Liver (tissue), 3 donors: ENCODE measurements at regions not wholly inside any gene's neighbourhood (a gene's known extent, or its start where the extent isn't known, plus 50 kb on each side); places are given as distances from the start of the nearest gene placed in this dataset.

Experiments used
- EGR1 ChIP-seq, 2 donors: IDR thresholded peaks; 2 replicates each; pipeline ENCODE4 v1.6.1; 2016 to 2018; ENCODE audit warnings: antibody characterized with exemption in 2 of 2, low read depth in 2 of 2
- FOXA1 ChIP-seq: IDR thresholded peaks from 2 replicates; pipeline ENCODE4 v1.6.1; 2016; ENCODE audit warnings: antibody characterized with exemption
- GABPA ChIP-seq, 2 donors: IDR thresholded peaks in 1 of 2; conservative IDR thresholded peaks in 1 of 2; 2 replicates each; pipeline ENCODE4 v1.6.1; 2016; ENCODE audit warnings: antibody characterized with exemption in 2 of 2, mild to moderate bottlenecking in 1 of 2, moderate library complexity in 1 of 2
- JUND ChIP-seq, 2 donors: IDR thresholded peaks; 2 replicates each; pipeline ENCODE4 v1.6.1; 2016; ENCODE audit warnings: antibody characterized with exemption in 2 of 2
- NR2F2 ChIP-seq: IDR thresholded peaks from 2 replicates; pipeline ENCODE4 v1.6.1; 2016; ENCODE audit warnings: antibody characterized with exemption
- RAD21 ChIP-seq, 2 donors: IDR thresholded peaks; 2 replicates each; pipeline ENCODE4 v1.6.1; 2016; ENCODE audit warnings: antibody characterized with exemption in 2 of 2, mild to moderate bottlenecking in 2 of 2
- SP1 ChIP-seq: IDR thresholded peaks from 2 replicates; pipeline ENCODE4 v1.6.1; 2018; ENCODE audit warnings: antibody characterized with exemption, mild to moderate bottlenecking
- TAF1 ChIP-seq: conservative IDR thresholded peaks from 2 replicates; pipeline ENCODE4 v1.6.1; 2016; ENCODE audit warnings: antibody characterized with exemption, mild to moderate bottlenecking
- YY1 ChIP-seq: IDR thresholded peaks from 2 replicates; pipeline ENCODE4 v1.6.1; 2016; ENCODE audit warnings: antibody characterized with exemption, mild to moderate bottlenecking
- TF ChIP-seq, protein P1 (sequence below): fragments of 150-350 bp; IDR thresholded peaks from 2 replicates; pipeline ENCODE4 v1.5.1; 2017; ENCODE audit warnings: improper control_type of control experiment, low read depth, low read length; ENCODE audit not compliant: missing input control
- TF ChIP-seq, protein P2 (sequence below): IDR thresholded peaks from 2 replicates; pipeline ENCODE4 v1.6.1; 2016; ENCODE audit warnings: antibody characterized with exemption
- TF ChIP-seq, protein P3 (sequence below): IDR thresholded peaks from 2 replicates; pipeline ENCODE4 v1.6.1; 2016; ENCODE audit warnings: antibody characterized with exemption
- TF ChIP-seq, protein P4 (sequence below): IDR thresholded peaks from 2 replicates; pipeline ENCODE4 v1.6.1; 2016; ENCODE audit warnings: antibody characterized with exemption
- TF ChIP-seq, protein P5 (sequence below): IDR thresholded peaks from 2 replicates; pipeline ENCODE4 v1.6.1; 2016; ENCODE audit warnings: antibody characterized with exemption, mild to moderate bottlenecking
- donor health status: healthy.
- donor health status: healthy.

DNA sequence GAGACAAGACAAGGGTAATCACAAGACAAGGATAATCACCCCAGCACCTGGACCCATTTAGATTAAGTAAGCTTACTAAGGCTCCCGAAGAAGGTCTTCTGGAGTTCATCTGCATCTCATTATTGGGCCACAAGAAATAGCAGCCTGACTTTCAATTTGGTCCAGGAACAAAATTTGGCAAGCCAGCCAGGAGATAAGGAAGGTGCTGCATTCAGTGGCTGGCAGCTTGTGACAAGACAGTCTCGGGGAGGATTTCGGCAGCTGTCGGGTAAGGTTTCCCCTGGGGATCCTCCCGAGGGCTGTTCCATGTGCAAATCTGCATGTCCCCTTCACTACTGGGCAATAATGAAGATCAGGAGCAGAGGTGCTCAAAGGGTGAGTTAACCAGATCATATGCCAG, 195.2 kb downstream of the FCRL5 start:
- TF ChIP-seq, protein P1, sequence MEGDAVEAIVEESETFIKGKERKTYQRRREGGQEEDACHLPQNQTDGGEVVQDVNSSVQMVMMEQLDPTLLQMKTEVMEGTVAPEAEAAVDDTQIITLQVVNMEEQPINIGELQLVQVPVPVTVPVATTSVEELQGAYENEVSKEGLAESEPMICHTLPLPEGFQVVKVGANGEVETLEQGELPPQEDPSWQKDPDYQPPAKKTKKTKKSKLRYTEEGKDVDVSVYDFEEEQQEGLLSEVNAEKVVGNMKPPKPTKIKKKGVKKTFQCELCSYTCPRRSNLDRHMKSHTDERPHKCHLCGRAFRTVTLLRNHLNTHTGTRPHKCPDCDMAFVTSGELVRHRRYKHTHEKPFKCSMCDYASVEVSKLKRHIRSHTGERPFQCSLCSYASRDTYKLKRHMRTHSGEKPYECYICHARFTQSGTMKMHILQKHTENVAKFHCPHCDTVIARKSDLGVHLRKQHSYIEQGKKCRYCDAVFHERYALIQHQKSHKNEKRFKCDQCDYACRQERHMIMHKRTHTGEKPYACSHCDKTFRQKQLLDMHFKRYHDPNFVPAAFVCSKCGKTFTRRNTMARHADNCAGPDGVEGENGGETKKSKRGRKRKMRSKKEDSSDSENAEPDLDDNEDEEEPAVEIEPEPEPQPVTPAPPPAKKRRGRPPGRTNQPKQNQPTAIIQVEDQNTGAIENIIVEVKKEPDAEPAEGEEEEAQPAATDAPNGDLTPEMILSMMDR = no peak
- TF ChIP-seq YY1 = no peak
- no peak for TF ChIP-seq TAF1
- TF ChIP-seq, protein P2, sequence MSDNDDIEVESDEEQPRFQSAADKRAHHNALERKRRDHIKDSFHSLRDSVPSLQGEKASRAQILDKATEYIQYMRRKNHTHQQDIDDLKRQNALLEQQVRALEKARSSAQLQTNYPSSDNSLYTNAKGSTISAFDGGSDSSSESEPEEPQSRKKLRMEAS = no peak
- TF ChIP-seq, protein P3, sequence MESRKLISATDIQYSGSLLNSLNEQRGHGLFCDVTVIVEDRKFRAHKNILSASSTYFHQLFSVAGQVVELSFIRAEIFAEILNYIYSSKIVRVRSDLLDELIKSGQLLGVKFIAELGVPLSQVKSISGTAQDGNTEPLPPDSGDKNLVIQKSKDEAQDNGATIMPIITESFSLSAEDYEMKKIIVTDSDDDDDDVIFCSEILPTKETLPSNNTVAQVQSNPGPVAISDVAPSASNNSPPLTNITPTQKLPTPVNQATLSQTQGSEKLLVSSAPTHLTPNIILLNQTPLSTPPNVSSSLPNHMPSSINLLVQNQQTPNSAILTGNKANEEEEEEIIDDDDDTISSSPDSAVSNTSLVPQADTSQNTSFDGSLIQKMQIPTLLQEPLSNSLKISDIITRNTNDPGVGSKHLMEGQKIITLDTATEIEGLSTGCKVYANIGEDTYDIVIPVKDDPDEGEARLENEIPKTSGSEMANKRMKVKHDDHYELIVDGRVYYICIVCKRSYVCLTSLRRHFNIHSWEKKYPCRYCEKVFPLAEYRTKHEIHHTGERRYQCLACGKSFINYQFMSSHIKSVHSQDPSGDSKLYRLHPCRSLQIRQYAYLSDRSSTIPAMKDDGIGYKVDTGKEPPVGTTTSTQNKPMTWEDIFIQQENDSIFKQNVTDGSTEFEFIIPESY = no peak
- no peak for TF ChIP-seq RAD21 (IDR thresholded peaks at IDR 0.05)
- no peak for TF ChIP-seq JUND (IDR thresholded peaks at IDR 0.05)
- TF ChIP-seq, protein P4, sequence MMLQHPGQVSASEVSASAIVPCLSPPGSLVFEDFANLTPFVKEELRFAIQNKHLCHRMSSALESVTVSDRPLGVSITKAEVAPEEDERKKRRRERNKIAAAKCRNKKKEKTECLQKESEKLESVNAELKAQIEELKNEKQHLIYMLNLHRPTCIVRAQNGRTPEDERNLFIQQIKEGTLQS = no peak
- no peak for TF ChIP-seq SP1
- TF ChIP-seq EGR1 (IDR thresholded peaks at IDR 0.05; ENCODE audit: low read depth in 2 of 2) = no peak
- no peak for TF ChIP-seq GABPA (IDR thresholded peaks at IDR 0.05 in 1 of 2, conservative IDR thresholded peaks at IDR 0.05 in 1 of 2)
- TF ChIP-seq NR2F2 = no peak
- TF ChIP-seq FOXA1 = no peak
- TF ChIP-seq, protein P5, sequence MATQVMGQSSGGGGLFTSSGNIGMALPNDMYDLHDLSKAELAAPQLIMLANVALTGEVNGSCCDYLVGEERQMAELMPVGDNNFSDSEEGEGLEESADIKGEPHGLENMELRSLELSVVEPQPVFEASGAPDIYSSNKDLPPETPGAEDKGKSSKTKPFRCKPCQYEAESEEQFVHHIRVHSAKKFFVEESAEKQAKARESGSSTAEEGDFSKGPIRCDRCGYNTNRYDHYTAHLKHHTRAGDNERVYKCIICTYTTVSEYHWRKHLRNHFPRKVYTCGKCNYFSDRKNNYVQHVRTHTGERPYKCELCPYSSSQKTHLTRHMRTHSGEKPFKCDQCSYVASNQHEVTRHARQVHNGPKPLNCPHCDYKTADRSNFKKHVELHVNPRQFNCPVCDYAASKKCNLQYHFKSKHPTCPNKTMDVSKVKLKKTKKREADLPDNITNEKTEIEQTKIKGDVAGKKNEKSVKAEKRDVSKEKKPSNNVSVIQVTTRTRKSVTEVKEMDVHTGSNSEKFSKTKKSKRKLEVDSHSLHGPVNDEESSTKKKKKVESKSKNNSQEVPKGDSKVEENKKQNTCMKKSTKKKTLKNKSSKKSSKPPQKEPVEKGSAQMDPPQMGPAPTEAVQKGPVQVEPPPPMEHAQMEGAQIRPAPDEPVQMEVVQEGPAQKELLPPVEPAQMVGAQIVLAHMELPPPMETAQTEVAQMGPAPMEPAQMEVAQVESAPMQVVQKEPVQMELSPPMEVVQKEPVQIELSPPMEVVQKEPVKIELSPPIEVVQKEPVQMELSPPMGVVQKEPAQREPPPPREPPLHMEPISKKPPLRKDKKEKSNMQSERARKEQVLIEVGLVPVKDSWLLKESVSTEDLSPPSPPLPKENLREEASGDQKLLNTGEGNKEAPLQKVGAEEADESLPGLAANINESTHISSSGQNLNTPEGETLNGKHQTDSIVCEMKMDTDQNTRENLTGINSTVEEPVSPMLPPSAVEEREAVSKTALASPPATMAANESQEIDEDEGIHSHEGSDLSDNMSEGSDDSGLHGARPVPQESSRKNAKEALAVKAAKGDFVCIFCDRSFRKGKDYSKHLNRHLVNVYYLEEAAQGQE = no peak
